ENCODE measurements at regions not wholly inside any gene's neighbourhood (a gene's known extent, or its start where the extent isn't known, plus 50 kb on each side); places are given as distances from the start of the nearest gene placed in this dataset.

- Histone ChIP-seq H3K4me1 (ENCODE audit: low read depth) (no peaks in the 10 kb centered on the region), H3K27me3 (no peaks in the 10 kb centered on the region), H3K4me3 (no peak overlapping the region), H3K27ac (no peak overlapping the region), H3K9me3 (ENCODE audit: low read depth) (no peaks in the 10 kb centered on the region), H3K36me3 (no peaks in the 10 kb centered on the region)
- DNase-seq (ENCODE audit: low read depth in 1 of 2, low spot score in 1 of 2): no peak
- TF ChIP-seq, protein P1, sequence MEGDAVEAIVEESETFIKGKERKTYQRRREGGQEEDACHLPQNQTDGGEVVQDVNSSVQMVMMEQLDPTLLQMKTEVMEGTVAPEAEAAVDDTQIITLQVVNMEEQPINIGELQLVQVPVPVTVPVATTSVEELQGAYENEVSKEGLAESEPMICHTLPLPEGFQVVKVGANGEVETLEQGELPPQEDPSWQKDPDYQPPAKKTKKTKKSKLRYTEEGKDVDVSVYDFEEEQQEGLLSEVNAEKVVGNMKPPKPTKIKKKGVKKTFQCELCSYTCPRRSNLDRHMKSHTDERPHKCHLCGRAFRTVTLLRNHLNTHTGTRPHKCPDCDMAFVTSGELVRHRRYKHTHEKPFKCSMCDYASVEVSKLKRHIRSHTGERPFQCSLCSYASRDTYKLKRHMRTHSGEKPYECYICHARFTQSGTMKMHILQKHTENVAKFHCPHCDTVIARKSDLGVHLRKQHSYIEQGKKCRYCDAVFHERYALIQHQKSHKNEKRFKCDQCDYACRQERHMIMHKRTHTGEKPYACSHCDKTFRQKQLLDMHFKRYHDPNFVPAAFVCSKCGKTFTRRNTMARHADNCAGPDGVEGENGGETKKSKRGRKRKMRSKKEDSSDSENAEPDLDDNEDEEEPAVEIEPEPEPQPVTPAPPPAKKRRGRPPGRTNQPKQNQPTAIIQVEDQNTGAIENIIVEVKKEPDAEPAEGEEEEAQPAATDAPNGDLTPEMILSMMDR (IDR thresholded peaks at IDR 0.05; ENCODE audit: low read depth, low read length): no peak
Observed at GRCh38 chr13:68410007-68410406, 1179.9 kb upstream of the PCDH9 start.

GRCh38 chr13:68390987-68391386, 1160.9 kb upstream of the PCDH9 start:
- no peaks in the 10 kb centered on the region for H3K4me1 ChIP-seq (ENCODE audit: low read depth)
- no peaks in the 10 kb centered on the region for H3K36me3 ChIP-seq
- no peak overlapping the region for H3K27ac ChIP-seq
- H3K9me3 ChIP-seq (ENCODE audit: low read depth): no peaks in the 10 kb centered on the region
- H3K4me3 ChIP-seq: no peak overlapping the region
- TF ChIP-seq, protein P1 (IDR thresholded peaks at IDR 0.05; ENCODE audit: low read depth, low read length): no peak
- no peak for DNase-seq (ENCODE audit: low read depth in 1 of 2, low spot score in 1 of 2)
- no peaks in the 10 kb centered on the region for H3K27me3 ChIP-seq

GRCh38 chr13:68386808-68387207, 1156.7 kb upstream of the PCDH9 start:
- TF ChIP-seq, protein P1 (IDR thresholded peaks at IDR 0.05; ENCODE audit: low read depth, low read length): no peak
- Histone ChIP-seq H3K27ac (no peak overlapping the region), H3K9me3 (ENCODE audit: low read depth) (no peaks in the 10 kb centered on the region), H3K27me3 (no peaks in the 10 kb centered on the region), H3K36me3 (no peaks in the 10 kb centered on the region), H3K4me3 (no peak overlapping the region), H3K4me1 (ENCODE audit: low read depth) (no peaks in the 10 kb centered on the region)
- no peak for DNase-seq (ENCODE audit: low read depth in 1 of 2, low spot score in 1 of 2)

DNA sequence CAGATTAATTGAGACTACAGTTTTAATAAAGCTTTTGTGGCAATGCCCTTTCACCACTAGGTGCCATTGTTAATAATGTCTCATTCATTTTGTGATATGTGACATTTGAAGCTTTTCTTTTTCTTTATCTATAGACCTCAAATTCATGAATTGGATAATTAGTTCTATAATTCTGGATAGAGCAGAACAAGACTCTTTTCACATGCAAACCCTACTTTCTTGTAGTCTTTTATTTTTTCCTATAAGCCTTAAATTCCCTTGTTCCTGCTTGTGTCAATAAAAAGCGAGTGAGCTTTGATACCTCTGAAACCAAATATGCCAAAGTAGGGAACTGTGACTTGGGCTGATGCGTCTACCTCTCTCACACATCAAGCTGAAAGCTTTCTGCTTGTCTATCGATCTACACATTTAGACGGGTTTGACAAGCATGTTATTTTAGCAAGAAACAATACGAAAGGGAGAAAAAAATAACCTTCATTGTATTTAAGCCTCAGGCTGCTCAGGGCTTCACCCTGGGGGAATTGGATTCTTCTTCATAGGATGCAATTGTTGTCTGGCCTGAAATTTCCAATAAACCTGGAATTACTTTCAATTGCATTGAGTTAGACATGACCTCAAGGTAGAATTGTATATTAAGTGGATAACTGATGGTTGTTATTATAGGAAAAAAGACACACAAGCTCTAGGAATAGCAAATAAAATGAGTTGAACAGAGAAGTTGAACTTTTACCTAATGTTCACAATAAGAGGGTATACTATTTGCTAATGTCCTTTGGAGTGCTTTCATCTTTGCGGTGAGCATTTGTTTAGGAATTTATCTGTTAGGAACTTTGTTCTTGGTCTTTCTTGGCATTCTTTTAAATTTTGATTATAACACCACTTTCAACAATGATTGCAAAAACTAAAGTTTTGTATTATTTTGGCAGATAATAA, 1150.2 kb upstream of the PCDH9 start:
- Histone ChIP-seq H3K36me3 (no peaks in the 10 kb centered on the region), H3K27me3 (no peaks in the 10 kb centered on the region), H3K9me3 (ENCODE audit: low read depth) (no peaks in the 10 kb centered on the region), H3K4me1 (ENCODE audit: low read depth) (no peaks in the 10 kb centered on the region), H3K27ac (no peak overlapping the region), H3K4me3 (no peak overlapping the region)
- no peak for DNase-seq (ENCODE audit: low read depth in 1 of 2, low spot score in 1 of 2)
- TF ChIP-seq, protein P1 (IDR thresholded peaks at IDR 0.05; ENCODE audit: low read depth, low read length): no peak

GRCh38 chr13:68378294-68378693, 1148.2 kb upstream of the PCDH9 start:
- Histone ChIP-seq H3K27ac (no peak overlapping the region), H3K9me3 (ENCODE audit: low read depth) (no peaks in the 10 kb centered on the region), H3K4me3 (no peak overlapping the region), H3K4me1 (ENCODE audit: low read depth) (no peaks in the 10 kb centered on the region), H3K27me3 (no peaks in the 10 kb centered on the region), H3K36me3 (no peaks in the 10 kb centered on the region)
- TF ChIP-seq, protein P1 (IDR thresholded peaks at IDR 0.05; ENCODE audit: low read depth, low read length): no peak
- no peak for DNase-seq (ENCODE audit: low read depth in 1 of 2, low spot score in 1 of 2)
